Endothelial cell of umbilical vein (primary cell): ENCODE measurements at regions not wholly inside any gene's neighbourhood (a gene's known extent, or its start where the extent isn't known, plus 50 kb on each side); places are given as distances from the start of the nearest gene placed in this dataset.

Experiments
- CTCF ChIP-seq, 2 donors: IDR thresholded peaks; 1 replicate in 1 of 2; 2 replicates in 1 of 2; pipeline ENCODE4 v1.5.1; 2011; ENCODE audit warnings: low read length in 2 of 2, mild to moderate bottlenecking in 2 of 2, moderate library complexity in 2 of 2, control low read depth in 1 of 2, inconsistent platforms in 1 of 2, low read depth in 1 of 2; ENCODE audit not compliant: insufficient read depth in 1 of 2; ENCODE audit errors: extremely low read depth in 1 of 2
- EZH2 ChIP-seq: IDR thresholded peaks from 2 replicates; pipeline ENCODE4 v1.6.1; 2012; ENCODE audit warnings: borderline replicate concordance, low read depth, mild to moderate bottlenecking, moderate library complexity, low read length, inconsistent platforms; ENCODE audit not compliant: severe bottlenecking
- FOS ChIP-seq: IDR thresholded peaks from 2 replicates; pipeline ENCODE4 v1.6.1; 2011; ENCODE audit warnings: mild to moderate bottlenecking, low read length, moderate library complexity, borderline replicate concordance; ENCODE audit not compliant: insufficient read depth
- GATA2 ChIP-seq: IDR thresholded peaks from 2 replicates; pipeline ENCODE4 v1.7.0; 2011; ENCODE audit warnings: low read depth, mild to moderate bottlenecking, moderate library complexity, mixed read lengths, low read length; ENCODE audit not compliant: insufficient read length, insufficient read depth
- MYC ChIP-seq: IDR thresholded peaks from one replicate; pipeline ENCODE4 v1.6.1; 2011; ENCODE audit warnings: mild to moderate bottlenecking, low read depth, low read length
- POLR2A ChIP-seq: IDR thresholded peaks from 2 replicates; pipeline ENCODE4 v1.6.1; 2012; ENCODE audit warnings: low read depth, mild to moderate bottlenecking, control low read depth, low read length

GRCh38 chr11:109362059-109362458, 59.9 kb upstream of the C11orf87 start:
- TF ChIP-seq POLR2A (no peak), CTCF (IDR thresholded peaks at IDR 0.05; ENCODE audit: extremely low read depth in 1 of 2, insufficient read depth in 1 of 2, low read depth in 1 of 2, low read length in 2 of 2) (no peak), GATA2 (no peak), FOS (no peak), MYC (no peak), EZH2 (no peak)
